Liver (tissue), 8 donors: ENCODE measurements at regions not wholly inside any gene's neighbourhood (a gene's known extent, or its start where the extent isn't known, plus 50 kb on each side); places are given as distances from the start of the nearest gene placed in this dataset.

Experiments used
- DNase-seq: peaks from one replicate; pipeline ENCODE4 v3.0.0-alpha.2; 2017; ENCODE audit warnings: low spot score
- H3K27ac ChIP-seq, 2 donors: one replicate each; pipeline ENCODE4 v1.7.0; 2013; ENCODE audit warnings: inconsistent platforms in 2 of 2, low read length in 2 of 2, control low read depth in 1 of 2, low read depth in 1 of 2, mild to moderate bottlenecking in 1 of 2
- H3K27me3 ChIP-seq, 4 donors: one replicate each; pipeline versions ENCODE4 v1.6.1 to v1.7.0; 2013; ENCODE audit warnings: low read length in 3 of 4, inconsistent platforms in 1 of 4, mild to moderate bottlenecking in 1 of 4, moderate library complexity in 1 of 4; ENCODE audit not compliant: control insufficient read depth in 4 of 4, insufficient read depth in 4 of 4
- H3K36me3 ChIP-seq, 4 donors: one replicate each; pipeline versions ENCODE4 v1.6.1 to v1.7.0; 2013; ENCODE audit warnings: low read length in 3 of 4, mild to moderate bottlenecking in 3 of 4, low read depth in 1 of 4, moderate library complexity in 1 of 4; ENCODE audit not compliant: control insufficient read depth in 4 of 4, insufficient read depth in 3 of 4
- H3K4me1 ChIP-seq, 4 donors: one replicate each; pipeline versions ENCODE4 v1.6.1 to v1.7.0; 2013; ENCODE audit warnings: low read length in 3 of 4, mild to moderate bottlenecking in 3 of 4, moderate library complexity in 1 of 4; ENCODE audit not compliant: control insufficient read depth in 4 of 4, insufficient read depth in 4 of 4
- H3K4me3 ChIP-seq, 3 donors: one replicate each; pipeline versions ENCODE4 v1.6.1 to v1.7.0; 2013; ENCODE audit warnings: low read length in 3 of 3, control low read depth in 1 of 3, low read depth in 1 of 3, mild to moderate bottlenecking in 1 of 3
- H3K9ac ChIP-seq, 2 donors: one replicate each; pipeline ENCODE4 v1.7.0; 2013; ENCODE audit warnings: low read length in 2 of 2, mild to moderate bottlenecking in 2 of 2, moderate library complexity in 2 of 2, control low read depth in 1 of 2, low read depth in 1 of 2
- H3K9me3 ChIP-seq, 4 donors: one replicate each; pipeline versions ENCODE4 v1.6.1 to v1.7.0; 2013; ENCODE audit warnings: low read length in 3 of 4; ENCODE audit not compliant: control insufficient read depth in 4 of 4
- EGR1 ChIP-seq, 2 donors: IDR thresholded peaks; 2 replicates each; pipeline ENCODE4 v1.6.1; 2016 to 2018; ENCODE audit warnings: antibody characterized with exemption in 2 of 2, low read depth in 2 of 2
- FOXA1 ChIP-seq: IDR thresholded peaks from 2 replicates; pipeline ENCODE4 v1.6.1; 2016; ENCODE audit warnings: antibody characterized with exemption
- FOXA2 ChIP-seq: IDR thresholded peaks from 2 replicates; pipeline ENCODE4 v1.6.1; 2016; ENCODE audit warnings: antibody characterized with exemption
- GABPA ChIP-seq, 2 donors: IDR thresholded peaks in 1 of 2; conservative IDR thresholded peaks in 1 of 2; 2 replicates each; pipeline ENCODE4 v1.6.1; 2016; ENCODE audit warnings: antibody characterized with exemption in 2 of 2, mild to moderate bottlenecking in 1 of 2, moderate library complexity in 1 of 2
- HNF4A ChIP-seq, 2 donors: conservative IDR thresholded peaks; 2 replicates each; pipeline ENCODE4 v1.6.1; 2016; ENCODE audit warnings: antibody characterized with exemption in 2 of 2, mild to moderate bottlenecking in 2 of 2
- HNF4G ChIP-seq: IDR thresholded peaks from 2 replicates; pipeline ENCODE4 v1.6.1; 2016; ENCODE audit warnings: antibody characterized with exemption
- JUND ChIP-seq, 2 donors: IDR thresholded peaks; 2 replicates each; pipeline ENCODE4 v1.6.1; 2016; ENCODE audit warnings: antibody characterized with exemption in 2 of 2
- MAX ChIP-seq: IDR thresholded peaks from 2 replicates; pipeline ENCODE4 v1.6.1; 2016; ENCODE audit warnings: antibody characterized with exemption
- NR2F2 ChIP-seq: IDR thresholded peaks from 2 replicates; pipeline ENCODE4 v1.6.1; 2016; ENCODE audit warnings: antibody characterized with exemption
- RAD21 ChIP-seq, 2 donors: IDR thresholded peaks; 2 replicates each; pipeline ENCODE4 v1.6.1; 2016; ENCODE audit warnings: antibody characterized with exemption in 2 of 2, mild to moderate bottlenecking in 2 of 2
- RXRA ChIP-seq, 2 donors: IDR thresholded peaks; 2 replicates each; pipeline ENCODE4 v1.6.1; 2017 to 2018; ENCODE audit warnings: antibody characterized with exemption in 2 of 2, mild to moderate bottlenecking in 1 of 2
- SP1 ChIP-seq: IDR thresholded peaks from 2 replicates; pipeline ENCODE4 v1.6.1; 2018; ENCODE audit warnings: antibody characterized with exemption, mild to moderate bottlenecking
- TAF1 ChIP-seq: conservative IDR thresholded peaks from 2 replicates; pipeline ENCODE4 v1.6.1; 2016; ENCODE audit warnings: antibody characterized with exemption, mild to moderate bottlenecking
- YY1 ChIP-seq: IDR thresholded peaks from 2 replicates; pipeline ENCODE4 v1.6.1; 2016; ENCODE audit warnings: antibody characterized with exemption, mild to moderate bottlenecking
- WGBS: extraction: QIAGEN DNeasy Blood & Tissue Kit; methylation state at CpG from one replicate; pipeline ENCODE4 v1.1.7; 2013; 5-methylcytosine and 5-hydroxymethylcytosine counted together
- TF ChIP-seq, protein P1 (sequence below): IDR thresholded peaks from 2 replicates; pipeline ENCODE4 v1.6.1; 2016; ENCODE audit warnings: antibody characterized with exemption
- TF ChIP-seq, protein P2 (sequence below): fragments of 150-350 bp; IDR thresholded peaks from 2 replicates; pipeline ENCODE4 v1.5.1; 2017; ENCODE audit warnings: improper control_type of control experiment, low read depth, low read length; ENCODE audit not compliant: missing input control
- TF ChIP-seq, protein P3 (sequence below): IDR thresholded peaks from 2 replicates; pipeline ENCODE4 v1.6.1; 2016; ENCODE audit warnings: antibody characterized with exemption
- TF ChIP-seq, protein P4 (sequence below): IDR thresholded peaks from 2 replicates; pipeline ENCODE4 v1.6.1; 2016; ENCODE audit warnings: antibody characterized with exemption, mild to moderate bottlenecking
- donor health status: healthy.
- donor health status: healthy.
- donor health status: healthy.
- donor health status: healthy.
- donor health status: healthy.

GRCh38 chr2:4427083-4427482 is 723.7 kb downstream of the DCDC2C start:
- no peak overlapping the region for H3K27ac ChIP-seq
- no peaks in the 10 kb centered on the region for H3K4me1 ChIP-seq
- no peak overlapping the region for H3K9ac ChIP-seq
- no peak for DNase-seq
- WGBS, result 65% methylated on average over 5 of the region's 5 CpGs
- H3K9me3 ChIP-seq, result no peaks in the 10 kb centered on the region
- TF ChIP-seq GABPA (IDR thresholded peaks at IDR 0.05 in 1 of 2, conservative IDR thresholded peaks at IDR 0.05 in 1 of 2) (no peak), SP1 (no peak), FOXA2 (no peak), RAD21 (IDR thresholded peaks at IDR 0.05) (no peak), RXRA (IDR thresholded peaks at IDR 0.05) (no peak), EGR1 (IDR thresholded peaks at IDR 0.05; ENCODE audit: low read depth in 2 of 2) (no peak), TAF1 (no peak), JUND (IDR thresholded peaks at IDR 0.05) (no peak), NR2F2 (no peak)
- TF ChIP-seq, protein P1, sequence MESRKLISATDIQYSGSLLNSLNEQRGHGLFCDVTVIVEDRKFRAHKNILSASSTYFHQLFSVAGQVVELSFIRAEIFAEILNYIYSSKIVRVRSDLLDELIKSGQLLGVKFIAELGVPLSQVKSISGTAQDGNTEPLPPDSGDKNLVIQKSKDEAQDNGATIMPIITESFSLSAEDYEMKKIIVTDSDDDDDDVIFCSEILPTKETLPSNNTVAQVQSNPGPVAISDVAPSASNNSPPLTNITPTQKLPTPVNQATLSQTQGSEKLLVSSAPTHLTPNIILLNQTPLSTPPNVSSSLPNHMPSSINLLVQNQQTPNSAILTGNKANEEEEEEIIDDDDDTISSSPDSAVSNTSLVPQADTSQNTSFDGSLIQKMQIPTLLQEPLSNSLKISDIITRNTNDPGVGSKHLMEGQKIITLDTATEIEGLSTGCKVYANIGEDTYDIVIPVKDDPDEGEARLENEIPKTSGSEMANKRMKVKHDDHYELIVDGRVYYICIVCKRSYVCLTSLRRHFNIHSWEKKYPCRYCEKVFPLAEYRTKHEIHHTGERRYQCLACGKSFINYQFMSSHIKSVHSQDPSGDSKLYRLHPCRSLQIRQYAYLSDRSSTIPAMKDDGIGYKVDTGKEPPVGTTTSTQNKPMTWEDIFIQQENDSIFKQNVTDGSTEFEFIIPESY, result no peak
- H3K27me3 ChIP-seq, result no peaks in the 10 kb centered on the region
- no peak overlapping the region for H3K4me3 ChIP-seq
- no peaks in the 10 kb centered on the region for H3K36me3 ChIP-seq

DNA sequence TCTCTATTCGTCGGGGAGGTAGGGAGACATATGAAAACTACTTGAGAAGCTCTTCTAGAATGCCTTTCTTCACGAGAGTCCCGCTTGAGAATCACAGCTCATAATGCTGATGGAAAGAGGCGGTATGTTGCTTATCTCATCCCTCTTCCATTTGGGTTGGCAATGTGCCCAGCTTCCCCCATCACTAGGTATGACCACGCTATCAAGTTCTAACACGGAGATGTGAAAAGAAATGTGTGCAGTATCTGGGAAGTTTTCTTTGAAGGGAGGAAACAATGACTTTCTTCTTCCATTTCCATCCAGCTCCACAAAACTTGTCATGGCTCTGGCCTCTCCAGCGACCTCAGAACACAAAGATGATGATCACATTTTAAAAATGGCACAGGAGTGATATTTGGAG is 742.4 kb downstream of the DCDC2C start:
- Histone ChIP-seq H3K9me3 (no peaks in the 10 kb centered on the region), H3K27me3 (no peaks in the 10 kb centered on the region), H3K4me3 (no peak overlapping the region), H3K27ac (no peak overlapping the region), H3K9ac (no peak overlapping the region), H3K4me1 (no peaks in the 10 kb centered on the region), H3K36me3 (no peaks in the 10 kb centered on the region)
- no peak for DNase-seq
- TF ChIP-seq RAD21 (IDR thresholded peaks at IDR 0.05) (no peak), TAF1 (no peak), MAX (no peak), HNF4A (conservative IDR thresholded peaks at IDR 0.05) (no peak), FOXA2 (no peak), EGR1 (IDR thresholded peaks at IDR 0.05; ENCODE audit: low read depth in 2 of 2) (no peak), HNF4G (no peak), JUND (IDR thresholded peaks at IDR 0.05) (no peak), FOXA1 (no peak), YY1 (no peak), SP1 (no peak)
- TF ChIP-seq, protein P1, result no peak
- TF ChIP-seq, protein P2, sequence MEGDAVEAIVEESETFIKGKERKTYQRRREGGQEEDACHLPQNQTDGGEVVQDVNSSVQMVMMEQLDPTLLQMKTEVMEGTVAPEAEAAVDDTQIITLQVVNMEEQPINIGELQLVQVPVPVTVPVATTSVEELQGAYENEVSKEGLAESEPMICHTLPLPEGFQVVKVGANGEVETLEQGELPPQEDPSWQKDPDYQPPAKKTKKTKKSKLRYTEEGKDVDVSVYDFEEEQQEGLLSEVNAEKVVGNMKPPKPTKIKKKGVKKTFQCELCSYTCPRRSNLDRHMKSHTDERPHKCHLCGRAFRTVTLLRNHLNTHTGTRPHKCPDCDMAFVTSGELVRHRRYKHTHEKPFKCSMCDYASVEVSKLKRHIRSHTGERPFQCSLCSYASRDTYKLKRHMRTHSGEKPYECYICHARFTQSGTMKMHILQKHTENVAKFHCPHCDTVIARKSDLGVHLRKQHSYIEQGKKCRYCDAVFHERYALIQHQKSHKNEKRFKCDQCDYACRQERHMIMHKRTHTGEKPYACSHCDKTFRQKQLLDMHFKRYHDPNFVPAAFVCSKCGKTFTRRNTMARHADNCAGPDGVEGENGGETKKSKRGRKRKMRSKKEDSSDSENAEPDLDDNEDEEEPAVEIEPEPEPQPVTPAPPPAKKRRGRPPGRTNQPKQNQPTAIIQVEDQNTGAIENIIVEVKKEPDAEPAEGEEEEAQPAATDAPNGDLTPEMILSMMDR, result no peak
- TF ChIP-seq, protein P3, sequence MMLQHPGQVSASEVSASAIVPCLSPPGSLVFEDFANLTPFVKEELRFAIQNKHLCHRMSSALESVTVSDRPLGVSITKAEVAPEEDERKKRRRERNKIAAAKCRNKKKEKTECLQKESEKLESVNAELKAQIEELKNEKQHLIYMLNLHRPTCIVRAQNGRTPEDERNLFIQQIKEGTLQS, result no peak
- TF ChIP-seq, protein P4, sequence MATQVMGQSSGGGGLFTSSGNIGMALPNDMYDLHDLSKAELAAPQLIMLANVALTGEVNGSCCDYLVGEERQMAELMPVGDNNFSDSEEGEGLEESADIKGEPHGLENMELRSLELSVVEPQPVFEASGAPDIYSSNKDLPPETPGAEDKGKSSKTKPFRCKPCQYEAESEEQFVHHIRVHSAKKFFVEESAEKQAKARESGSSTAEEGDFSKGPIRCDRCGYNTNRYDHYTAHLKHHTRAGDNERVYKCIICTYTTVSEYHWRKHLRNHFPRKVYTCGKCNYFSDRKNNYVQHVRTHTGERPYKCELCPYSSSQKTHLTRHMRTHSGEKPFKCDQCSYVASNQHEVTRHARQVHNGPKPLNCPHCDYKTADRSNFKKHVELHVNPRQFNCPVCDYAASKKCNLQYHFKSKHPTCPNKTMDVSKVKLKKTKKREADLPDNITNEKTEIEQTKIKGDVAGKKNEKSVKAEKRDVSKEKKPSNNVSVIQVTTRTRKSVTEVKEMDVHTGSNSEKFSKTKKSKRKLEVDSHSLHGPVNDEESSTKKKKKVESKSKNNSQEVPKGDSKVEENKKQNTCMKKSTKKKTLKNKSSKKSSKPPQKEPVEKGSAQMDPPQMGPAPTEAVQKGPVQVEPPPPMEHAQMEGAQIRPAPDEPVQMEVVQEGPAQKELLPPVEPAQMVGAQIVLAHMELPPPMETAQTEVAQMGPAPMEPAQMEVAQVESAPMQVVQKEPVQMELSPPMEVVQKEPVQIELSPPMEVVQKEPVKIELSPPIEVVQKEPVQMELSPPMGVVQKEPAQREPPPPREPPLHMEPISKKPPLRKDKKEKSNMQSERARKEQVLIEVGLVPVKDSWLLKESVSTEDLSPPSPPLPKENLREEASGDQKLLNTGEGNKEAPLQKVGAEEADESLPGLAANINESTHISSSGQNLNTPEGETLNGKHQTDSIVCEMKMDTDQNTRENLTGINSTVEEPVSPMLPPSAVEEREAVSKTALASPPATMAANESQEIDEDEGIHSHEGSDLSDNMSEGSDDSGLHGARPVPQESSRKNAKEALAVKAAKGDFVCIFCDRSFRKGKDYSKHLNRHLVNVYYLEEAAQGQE, result no peak
- 67% methylated on average over 8 of the region's 8 CpGs for WGBS
